IMR-90 (cell line): ENCODE measurements at regions not wholly inside any gene's neighbourhood (a gene's known extent, or its start where the extent isn't known, plus 50 kb on each side); places are given as distances from the start of the nearest gene placed in this dataset.

Experiments used
- ATAC-seq: fragments of 200-7000 bp; cut with Tn5 transposase; 2 replicates; pipeline ENCODE4 v1.9.1; 2020; ENCODE audit warnings: low read depth, mild to moderate bottlenecking, moderate library complexity
- BruUV-seq: library from RNA; stranded (reverse); fragments of 400-500 nt; replicated peaks from 2 replicates; lab custom pipeline; 2021; lab: Mats Ljungman, UMichigan
- CTCF ChIA-PET: fragments of 300-600 bp; formaldehyde crosslinking; extraction: SDS; loops from one replicate; lab custom pipeline; 2021; ENCODE audit warnings: antibody characterized with exemption; lab: Yijun Ruan, JAX
- POLR2A ChIA-PET: fragments of 300-600 bp; sonication (Branson Sonifier 250); formaldehyde crosslinking; loops from one replicate; lab custom pipeline; 2022; ENCODE audit warnings: antibody characterized with exemption; ENCODE audit not compliant: unreplicated experiment; lab: Charles Lee
- DNase-seq: peaks from one replicate; pipeline ENCODE4 v3.0.0; 2013
- H2AFZ ChIP-seq: replicated peaks from 2 replicates; pipeline ENCODE3; 2013; ENCODE audit warnings: low read length, mild to moderate bottlenecking; ENCODE audit not compliant: poor library complexity
- H2AK5ac ChIP-seq: 2 replicates; pipeline ENCODE4 v1.6.1; 2013; ENCODE audit warnings: low read depth, low read length, inconsistent platforms
- H2AK9ac ChIP-seq: replicated peaks from 2 replicates; pipeline ENCODE3; 2013; ENCODE audit warnings: mild to moderate bottlenecking, low read depth, low read length, moderate library complexity; ENCODE audit not compliant: poor library complexity
- H2BK120ac ChIP-seq: 2 replicates; pipeline ENCODE4 v1.6.1; 2013; ENCODE audit warnings: low read depth, low read length, inconsistent platforms
- H2BK15ac ChIP-seq: 3 replicates; pipeline ENCODE4 v1.6.1; 2013; ENCODE audit warnings: low read depth, low read length, inconsistent platforms
- H2BK20ac ChIP-seq: 2 replicates; pipeline ENCODE4 v1.6.1; 2013; ENCODE audit warnings: low read depth, mild to moderate bottlenecking, inconsistent platforms, low read length, moderate library complexity
- H2BK5ac ChIP-seq: 2 replicates; pipeline ENCODE4 v1.6.1; 2013; ENCODE audit warnings: mild to moderate bottlenecking, low read depth, low read length, inconsistent platforms; ENCODE audit not compliant: poor library complexity, severe bottlenecking
- H3K14ac ChIP-seq: replicated peaks from 2 replicates; pipeline ENCODE4 v1.6.1; 2013; ENCODE audit warnings: low read depth, low read length, inconsistent platforms
- H3K18ac ChIP-seq: 2 replicates; pipeline ENCODE4 v1.6.1; 2013; ENCODE audit warnings: low read depth, low read length, control low read depth
- H3K23ac ChIP-seq: 2 replicates; pipeline ENCODE4 v1.6.1; 2013; ENCODE audit warnings: low read depth, low read length, inconsistent platforms
- H3K27ac ChIP-seq: 2 replicates; pipeline ENCODE4 v1.5.1; 2013; ENCODE audit warnings: mild to moderate bottlenecking, control low read depth, low read length; ENCODE audit not compliant: insufficient read depth
- H3K27me3 ChIP-seq: 2 replicates; pipeline ENCODE4 v1.6.1; 2013; ENCODE audit warnings: low read length; ENCODE audit not compliant: control insufficient read depth, insufficient read depth
- H3K36me3 ChIP-seq: 2 replicates; pipeline ENCODE4 v1.6.1; 2013; ENCODE audit warnings: low read length, mixed read lengths; ENCODE audit not compliant: control insufficient read depth, insufficient read depth
- H3K4ac ChIP-seq: 2 replicates; pipeline ENCODE4 v1.6.1; 2013; ENCODE audit warnings: low read depth, low read length, inconsistent platforms
- H3K4me1 ChIP-seq: 2 replicates; pipeline ENCODE4 v1.6.1; 2013; ENCODE audit warnings: low read length, mixed read lengths; ENCODE audit not compliant: control insufficient read depth, insufficient read depth
- H3K4me2 ChIP-seq: 2 replicates; pipeline ENCODE4 v1.6.1; 2013; ENCODE audit warnings: low read depth, mild to moderate bottlenecking, control low read depth, low read length, moderate library complexity
- H3K4me3 ChIP-seq: 2 replicates; pipeline ENCODE4 v1.5.1; 2013; ENCODE audit warnings: low read depth, mild to moderate bottlenecking, control low read depth, low read length, moderate library complexity; ENCODE audit not compliant: insufficient read depth
- H3K56ac ChIP-seq: 2 replicates; pipeline ENCODE4 v1.6.1; 2013; ENCODE audit warnings: low read length, inconsistent platforms; ENCODE audit not compliant: insufficient read depth; ENCODE audit errors: extremely low read depth
- H3K79me1 ChIP-seq, 2 experiments: 2 replicates each; pipeline ENCODE4 v1.6.1; 2013; ENCODE audit warnings: low read length in 2 of 2, inconsistent platforms in 1 of 2, low read depth in 1 of 2
- H3K9ac ChIP-seq: 2 replicates; pipeline ENCODE4 v1.6.1; 2013; ENCODE audit warnings: low read depth, low read length, control low read depth
- H3K9me1 ChIP-seq: 2 replicates; pipeline ENCODE4 v1.6.1; 2013; ENCODE audit warnings: low read length, inconsistent platforms; ENCODE audit not compliant: insufficient read depth
- H3K9me3 ChIP-seq: 2 replicates; pipeline ENCODE4 v1.6.1; 2013; ENCODE audit warnings: low read length; ENCODE audit not compliant: control insufficient read depth, insufficient read depth
- H4K20me1 ChIP-seq: 2 replicates; pipeline ENCODE4 v1.6.1; 2013; ENCODE audit warnings: low read length, inconsistent platforms; ENCODE audit not compliant: insufficient read depth
- H4K5ac ChIP-seq: 2 replicates; pipeline ENCODE4 v1.6.1; 2013; ENCODE audit warnings: mild to moderate bottlenecking, low read depth, low read length, control low read depth
- H4K8ac ChIP-seq, 2 experiments: 2 replicates each; pipeline ENCODE4 v1.6.1; 2013; ENCODE audit warnings: low read depth in 2 of 2, low read length in 2 of 2, control low read depth in 1 of 2, inconsistent platforms in 1 of 2
- H4K91ac ChIP-seq: 2 replicates; pipeline ENCODE4 v1.6.1; 2013; ENCODE audit warnings: low read depth, low read length, inconsistent platforms; ENCODE audit not compliant: insufficient read depth
- BHLHE40 ChIP-seq: fragments of 150-350 bp; IDR thresholded peaks from 2 replicates; pipeline ENCODE4 v1.6.1; 2016; ENCODE audit warnings: mild to moderate bottlenecking, low read depth, low read length
- CEBPB ChIP-seq: IDR thresholded peaks from 2 replicates; pipeline ENCODE4 v1.6.1; 2012; ENCODE audit warnings: low read depth, low read length, improper control_type of control experiment
- CHD1 ChIP-seq: IDR thresholded peaks from 2 replicates; pipeline ENCODE4 v1.6.1; 2012; ENCODE audit warnings: low read depth, low read length, improper control_type of control experiment
- FOS ChIP-seq: fragments of 150-350 bp; IDR thresholded peaks from 2 replicates; pipeline ENCODE4 v1.6.1; 2016; ENCODE audit warnings: low read depth, low read length
- MAZ ChIP-seq: IDR thresholded peaks from 2 replicates; pipeline ENCODE4 v1.6.1; 2012; ENCODE audit warnings: low read depth, mild to moderate bottlenecking, low read length, improper control_type of control experiment, moderate library complexity, borderline replicate concordance
- POLR2A ChIP-seq: IDR thresholded peaks from 2 replicates; pipeline ENCODE4 v1.6.1; 2012; ENCODE audit warnings: mild to moderate bottlenecking, low read depth, low read length
- RAD21 ChIP-seq: IDR thresholded peaks from 2 replicates; pipeline ENCODE4 v1.6.1; 2012; ENCODE audit warnings: low read length, improper control_type of control experiment
- RCOR1 ChIP-seq: IDR thresholded peaks from 2 replicates; pipeline ENCODE4 v1.6.1; 2012; ENCODE audit warnings: mild to moderate bottlenecking, low read length, improper control_type of control experiment; ENCODE audit not compliant: insufficient replicate concordance
- RFX5 ChIP-seq: IDR thresholded peaks from 2 replicates; pipeline ENCODE4 v1.8.0; 2012; ENCODE audit warnings: low read depth, mild to moderate bottlenecking, low read length, moderate library complexity
- SMC3 ChIP-seq: fragments of 150-350 bp; IDR thresholded peaks from 2 replicates; pipeline ENCODE4 v1.6.1; 2016; ENCODE audit warnings: low read depth, mild to moderate bottlenecking, antibody characterized with exemption, low read length, moderate library complexity
- WGBS, 2 experiments: methylation state at CpG; one replicate each; pipeline versions ENCODE4 v1.1.5 to v1.1.7; 2013; ENCODE audit warnings: missing lambda C conversion rate in 2 of 2; ENCODE audit not compliant: insufficient read length in 1 of 2; ENCODE audit errors: extremely low coverage in 2 of 2; 5-methylcytosine and 5-hydroxymethylcytosine counted together
- dilution Hi-C: fragments of 300-500 bp; cut with HindIII; formaldehyde crosslinking; loops from one replicate; pipeline ENCODE4 v1.14.3; 2018; ENCODE audit warnings: low sequenced_read_pairs; ENCODE audit not compliant: unreplicated experiment
- in situ Hi-C: fragments of 300-500 bp; cut with MboI; formaldehyde crosslinking; loops from 3 replicates; pipeline ENCODE4 v1.14.3; 2019; ENCODE audit warnings: low sequenced_read_pairs, inconsistent platforms, mixed read lengths
- intact Hi-C: fragments of 100-400 bp; cut with micrococcal nuclease; formaldehyde crosslinking; loops from 2 replicates; pipeline ENCODE4 v1.10.0; 2022
- TF ChIP-seq, protein P1 (sequence below): fragments of 150-350 bp; IDR thresholded peaks from 2 replicates; pipeline ENCODE4 v1.6.1; 2016; ENCODE audit warnings: low read depth, mild to moderate bottlenecking, low read length, moderate library complexity, borderline replicate concordance
- TF ChIP-seq, protein P2 (sequence below): conservative IDR thresholded peaks from 2 replicates; pipeline ENCODE4 v1.5.1; 2012; ENCODE audit warnings: mild to moderate bottlenecking, low read depth, low read length, improper control_type of control experiment

DNA sequence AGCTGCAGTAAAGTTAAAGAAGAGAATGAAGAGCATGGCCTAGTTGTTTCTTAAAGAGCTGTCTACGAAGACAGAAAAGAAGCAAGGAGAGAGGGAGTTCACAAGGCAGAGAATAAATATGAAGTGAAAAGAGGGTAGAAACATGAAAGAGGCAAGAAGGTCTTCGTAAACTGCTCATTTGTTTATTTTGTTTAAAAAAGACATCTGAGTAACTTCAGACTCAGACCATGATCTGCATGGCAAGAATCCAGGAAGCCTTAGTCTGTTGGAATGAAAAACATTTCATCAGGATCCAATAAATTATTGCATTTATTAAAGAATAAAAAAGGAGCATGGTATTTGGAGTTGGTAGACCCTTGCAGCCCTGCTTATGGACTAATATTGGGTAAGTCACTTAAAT is 151.1 kb downstream of the SEM1 start:
- H2BK15ac ChIP-seq, result no peak overlapping the region
- H4K91ac ChIP-seq, result no peak overlapping the region
- H2BK120ac ChIP-seq, result no peak overlapping the region
- intact Hi-C loops, result no loop called here
- peak overlapping the region; percentile 41; the same call in 1 of the 2 replicates for H3K4me2 ChIP-seq
- H3K14ac ChIP-seq, result no peak overlapping the region
- no peak overlapping the region for H2AK9ac ChIP-seq
- no peak overlapping the region for H2BK20ac ChIP-seq
- ATAC-seq (peak; percentile 56), DNase-seq (peak; percentile 46)
- no peak overlapping the region for H3K4ac ChIP-seq
- no peaks in the 10 kb centered on the region for H3K36me3 ChIP-seq
- no peak overlapping the region for H3K9ac ChIP-seq
- H4K20me1 ChIP-seq, result no peaks in the 10 kb centered on the region
- H2AFZ ChIP-seq, result no peak overlapping the region
- in situ Hi-C loops, result no loop called here
- 0% methylated on average over 1 of the region's 2 CpGs; no CpG with 5 or more reads in 1 of the 2 experiments for WGBS, 2 experiments
- H3K56ac ChIP-seq, result no peak overlapping the region
- no peaks in the 10 kb centered on the region for H3K9me3 ChIP-seq
- POLR2A ChIA-PET, result no interaction called here
- H3K27me3 ChIP-seq, result no peaks in the 10 kb centered on the region
- CTCF ChIA-PET, result interaction anchor here (0.6 kb wide), 1 partner anchor 32 kb away, joined by 3 read pairs; no protein-coding TSS in a partner anchor
- H3K79me1 ChIP-seq, result no peaks in the 10 kb centered on the region
- dilution Hi-C loops, result no loop called here
- no peak overlapping the region for H4K5ac ChIP-seq
- no peaks in the 10 kb centered on the region for H3K4me1 ChIP-seq
- no peak for TF ChIP-seq POLR2A
- TF ChIP-seq, protein P1, sequence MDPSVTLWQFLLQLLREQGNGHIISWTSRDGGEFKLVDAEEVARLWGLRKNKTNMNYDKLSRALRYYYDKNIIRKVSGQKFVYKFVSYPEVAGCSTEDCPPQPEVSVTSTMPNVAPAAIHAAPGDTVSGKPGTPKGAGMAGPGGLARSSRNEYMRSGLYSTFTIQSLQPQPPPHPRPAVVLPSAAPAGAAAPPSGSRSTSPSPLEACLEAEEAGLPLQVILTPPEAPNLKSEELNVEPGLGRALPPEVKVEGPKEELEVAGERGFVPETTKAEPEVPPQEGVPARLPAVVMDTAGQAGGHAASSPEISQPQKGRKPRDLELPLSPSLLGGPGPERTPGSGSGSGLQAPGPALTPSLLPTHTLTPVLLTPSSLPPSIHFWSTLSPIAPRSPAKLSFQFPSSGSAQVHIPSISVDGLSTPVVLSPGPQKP, result no peak
- no peak for TF ChIP-seq SMC3
- no peak for TF ChIP-seq RCOR1
- no peak for TF ChIP-seq CEBPB
- TF ChIP-seq, protein P2, sequence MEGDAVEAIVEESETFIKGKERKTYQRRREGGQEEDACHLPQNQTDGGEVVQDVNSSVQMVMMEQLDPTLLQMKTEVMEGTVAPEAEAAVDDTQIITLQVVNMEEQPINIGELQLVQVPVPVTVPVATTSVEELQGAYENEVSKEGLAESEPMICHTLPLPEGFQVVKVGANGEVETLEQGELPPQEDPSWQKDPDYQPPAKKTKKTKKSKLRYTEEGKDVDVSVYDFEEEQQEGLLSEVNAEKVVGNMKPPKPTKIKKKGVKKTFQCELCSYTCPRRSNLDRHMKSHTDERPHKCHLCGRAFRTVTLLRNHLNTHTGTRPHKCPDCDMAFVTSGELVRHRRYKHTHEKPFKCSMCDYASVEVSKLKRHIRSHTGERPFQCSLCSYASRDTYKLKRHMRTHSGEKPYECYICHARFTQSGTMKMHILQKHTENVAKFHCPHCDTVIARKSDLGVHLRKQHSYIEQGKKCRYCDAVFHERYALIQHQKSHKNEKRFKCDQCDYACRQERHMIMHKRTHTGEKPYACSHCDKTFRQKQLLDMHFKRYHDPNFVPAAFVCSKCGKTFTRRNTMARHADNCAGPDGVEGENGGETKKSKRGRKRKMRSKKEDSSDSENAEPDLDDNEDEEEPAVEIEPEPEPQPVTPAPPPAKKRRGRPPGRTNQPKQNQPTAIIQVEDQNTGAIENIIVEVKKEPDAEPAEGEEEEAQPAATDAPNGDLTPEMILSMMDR, result no peak
- TF ChIP-seq RFX5, result no peak
- TF ChIP-seq RAD21, result no peak
- no peak for TF ChIP-seq MAZ
- TF ChIP-seq CHD1, result no peak
- no peak for TF ChIP-seq FOS
- TF ChIP-seq BHLHE40, result no peak
- no peak overlapping the region for H3K27ac ChIP-seq
- H3K4me3 ChIP-seq, result no peak overlapping the region
- H3K18ac ChIP-seq, result no peak overlapping the region
- no peak overlapping the region for H3K23ac ChIP-seq
- no TSS peak for BruUV-seq
- no peak overlapping the region for H4K8ac ChIP-seq
- no peak overlapping the region for H2AK5ac ChIP-seq
- H3K9me1 ChIP-seq, result no peaks in the 10 kb centered on the region
- H2BK5ac ChIP-seq, result no peak overlapping the region
